Left lung (tissue), 4 donors: ENCODE measurements at regions not wholly inside any gene's neighbourhood (a gene's known extent, or its start where the extent isn't known, plus 50 kb on each side); places are given as distances from the start of the nearest gene placed in this dataset.

ENCODE experiments used
- ATAC-seq: fragments of 200-7000 bp; cut with Tn5 transposase; one replicate; pipeline ENCODE4 v1.9.1; 2020; ENCODE audit warnings: moderate library complexity
- DNase-seq, 4 donors: peaks; one replicate each; pipeline ENCODE4 v3.0.0-alpha.2; 2013 to 2020
- H3K27ac ChIP-seq, 2 donors: fragments of 200-600 bp; sonication (generic) in 1 of 2; one replicate each; pipeline versions ENCODE4 v1.5.0 to v1.8.0; 2020 to 2021
- H3K27me3 ChIP-seq, 2 donors: fragments of 200-600 bp; sonication (generic) in 1 of 2; one replicate each; pipeline versions ENCODE4 v1.5.0 to v1.8.0; 2020 to 2021
- H3K36me3 ChIP-seq, 2 donors: fragments of 200-600 bp; sonication (generic) in 1 of 2; one replicate each; pipeline versions ENCODE4 v1.5.0 to v1.8.0; 2020 to 2021
- H3K4me1 ChIP-seq, 2 donors: fragments of 200-600 bp; one replicate each; pipeline ENCODE4 v1.8.0; 2021
- H3K4me3 ChIP-seq, 2 donors: fragments of 200-600 bp; sonication (generic) in 1 of 2; one replicate each; pipeline versions ENCODE4 v1.5.0 to v1.8.0; 2020 to 2021; ENCODE audit warnings: mild to moderate bottlenecking in 1 of 2
- H3K9me3 ChIP-seq, 2 donors: fragments of 200-600 bp; sonication (generic) in 1 of 2; one replicate each; pipeline versions ENCODE4 v1.5.0 to v1.8.0; 2020 to 2021
- intact Hi-C, 2 donors: fragments of 100-400 bp; cut with DNase I; formaldehyde crosslinking; loops; one replicate each; pipeline versions ENCODE4 v1.11.2 to v1.14.2; 2022
- TF ChIP-seq, protein P1 (sequence below), 2 donors: fragments of 200-600 bp; sonication (generic) in 1 of 2; IDR thresholded peaks; one replicate each; pipeline versions ENCODE4 v1.5.0 to v1.8.0; 2021; ENCODE audit warnings: antibody characterized with exemption in 2 of 2
- donor health status: DM: no; HTN: yes; CAD: no.
- donor health status: DM: no; HTN: no; CAD: no.

DNA sequence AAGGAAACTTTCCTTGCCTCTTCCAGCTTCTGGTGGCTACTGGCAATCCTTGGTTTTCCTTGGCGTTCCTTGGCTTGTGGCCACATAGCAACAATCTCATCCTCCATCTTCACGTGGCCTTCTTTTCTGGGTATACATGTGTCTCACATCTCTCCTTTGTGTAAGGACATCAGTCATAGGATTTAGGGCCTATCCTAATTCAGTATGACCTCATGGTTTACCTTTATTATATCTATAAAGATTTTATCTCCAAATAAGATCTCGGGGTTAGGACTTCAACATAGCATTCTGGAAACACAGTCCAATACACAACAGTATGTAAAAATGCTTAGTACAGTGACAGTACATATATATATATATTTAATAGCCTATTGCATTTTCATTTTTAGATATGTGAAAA, 58.4 kb upstream of the LRIG3 start:
- H3K27me3 ChIP-seq: no peaks in the 10 kb centered on the region
- H3K4me3 ChIP-seq: no peak overlapping the region
- intact Hi-C loops: no loop called here
- no peaks in the 10 kb centered on the region for H3K9me3 ChIP-seq
- no peaks in the 10 kb centered on the region for H3K36me3 ChIP-seq
- DNase-seq: no peak
- no peak for ATAC-seq
- no peaks in the 10 kb centered on the region for H3K4me1 ChIP-seq
- no peak overlapping the region for H3K27ac ChIP-seq
- TF ChIP-seq, protein P1, sequence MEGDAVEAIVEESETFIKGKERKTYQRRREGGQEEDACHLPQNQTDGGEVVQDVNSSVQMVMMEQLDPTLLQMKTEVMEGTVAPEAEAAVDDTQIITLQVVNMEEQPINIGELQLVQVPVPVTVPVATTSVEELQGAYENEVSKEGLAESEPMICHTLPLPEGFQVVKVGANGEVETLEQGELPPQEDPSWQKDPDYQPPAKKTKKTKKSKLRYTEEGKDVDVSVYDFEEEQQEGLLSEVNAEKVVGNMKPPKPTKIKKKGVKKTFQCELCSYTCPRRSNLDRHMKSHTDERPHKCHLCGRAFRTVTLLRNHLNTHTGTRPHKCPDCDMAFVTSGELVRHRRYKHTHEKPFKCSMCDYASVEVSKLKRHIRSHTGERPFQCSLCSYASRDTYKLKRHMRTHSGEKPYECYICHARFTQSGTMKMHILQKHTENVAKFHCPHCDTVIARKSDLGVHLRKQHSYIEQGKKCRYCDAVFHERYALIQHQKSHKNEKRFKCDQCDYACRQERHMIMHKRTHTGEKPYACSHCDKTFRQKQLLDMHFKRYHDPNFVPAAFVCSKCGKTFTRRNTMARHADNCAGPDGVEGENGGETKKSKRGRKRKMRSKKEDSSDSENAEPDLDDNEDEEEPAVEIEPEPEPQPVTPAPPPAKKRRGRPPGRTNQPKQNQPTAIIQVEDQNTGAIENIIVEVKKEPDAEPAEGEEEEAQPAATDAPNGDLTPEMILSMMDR (IDR thresholded peaks at IDR 0.05): no peak

DNA sequence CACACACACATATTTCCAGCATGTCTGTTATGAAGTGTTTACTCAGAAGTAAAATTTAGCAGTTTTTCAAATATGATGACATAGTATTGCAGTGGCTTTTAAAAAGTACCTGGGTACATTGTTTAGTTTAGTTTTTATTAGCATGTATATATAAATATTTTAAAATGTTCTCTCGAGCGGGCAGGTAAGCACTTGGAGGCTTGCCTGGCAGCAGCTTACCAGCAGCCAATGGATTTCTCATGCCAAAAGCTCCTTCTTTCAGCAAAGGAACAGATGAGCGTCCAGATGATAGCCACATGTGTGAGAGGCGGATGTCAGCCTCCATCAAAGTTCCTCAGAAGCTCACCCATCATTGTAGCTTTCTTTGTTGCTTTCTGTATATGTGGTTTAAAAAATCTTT, 57.2 kb upstream of the LRIG3 start:
- TF ChIP-seq, protein P1 (IDR thresholded peaks at IDR 0.05): no peak
- Histone ChIP-seq H3K4me3 (no peak overlapping the region), H3K4me1 (no peaks in the 10 kb centered on the region), H3K36me3 (no peaks in the 10 kb centered on the region), H3K9me3 (no peaks in the 10 kb centered on the region), H3K27ac (no peak overlapping the region), H3K27me3 (no peaks in the 10 kb centered on the region)
- no peak for DNase-seq
- intact Hi-C loops: no loop called here
- ATAC-seq: no peak

DNA sequence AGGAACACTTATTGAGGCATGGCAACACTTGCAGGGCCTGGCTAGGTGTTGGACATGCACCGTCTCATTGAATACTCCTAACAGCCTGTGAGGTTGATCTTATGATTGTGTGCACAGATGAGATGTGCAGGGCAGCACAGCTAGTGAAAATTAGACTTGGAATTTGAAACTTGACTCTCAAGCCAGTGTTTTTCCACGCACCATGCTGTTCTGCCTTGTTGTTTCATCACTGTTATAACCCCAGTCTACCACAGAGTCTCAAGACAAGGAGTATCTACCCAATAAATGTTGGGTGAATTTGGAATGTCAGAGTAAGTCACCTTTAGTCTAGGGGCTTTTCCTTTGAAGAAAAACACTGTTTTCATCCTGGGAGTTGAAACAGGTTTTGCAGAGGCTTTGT, 55.8 kb upstream of the LRIG3 start:
- intact Hi-C loops: no loop called here
- DNase-seq: no peak
- TF ChIP-seq, protein P1 (IDR thresholded peaks at IDR 0.05): no peak

More for the DNA sequence above, 55.8 kb upstream of the LRIG3 start:
- H3K27me3 ChIP-seq: no peaks in the 10 kb centered on the region
- H3K4me3 ChIP-seq: no peak overlapping the region
- no peaks in the 10 kb centered on the region for H3K4me1 ChIP-seq
- no peaks in the 10 kb centered on the region for H3K9me3 ChIP-seq
- no peaks in the 10 kb centered on the region for H3K36me3 ChIP-seq
- H3K27ac ChIP-seq: no peak overlapping the region
- ATAC-seq: no peak
